ENCODE measurements at regions not wholly inside any gene's neighbourhood (a gene's known extent, or its start where the extent isn't known, plus 50 kb on each side); places are given as distances from the start of the nearest gene placed in this dataset.

GRCh38 chr12:83474369-83474768, 787.7 kb downstream of the TMTC2 start (continued):
- TF ChIP-seq REST (tag by site-specific recombination; IDR thresholded peaks at IDR 0.05) (no peak), KLF9 (tag by site-specific recombination; IDR thresholded peaks at IDR 0.05; ENCODE audit: low read depth) (no peak), ZNF223 (tag by site-specific recombination; IDR thresholded peaks at IDR 0.05) (no peak), FEZF1 (tag by site-specific recombination; IDR thresholded peaks at IDR 0.05) (no peak)

- no peak for TF ChIP-seq MYNN (tag by site-specific recombination; IDR thresholded peaks at IDR 0.05; ENCODE audit: borderline replicate concordance)
- TF ChIP-seq ZBTB8A (tag by site-specific recombination; IDR thresholded peaks at IDR 0.05): no peak
- TF ChIP-seq SCRT2 (tag by site-specific recombination; IDR thresholded peaks at IDR 0.05): no peak
- TF ChIP-seq ZNF239 (tag by site-specific recombination; IDR thresholded peaks at IDR 0.05): no peak
- no peak for TF ChIP-seq ZNF510 (tag by site-specific recombination; IDR thresholded peaks at IDR 0.05; ENCODE audit: insufficient replicate concordance)
- no peak for TF ChIP-seq SETDB1 (IDR thresholded peaks at IDR 0.05; ENCODE audit: insufficient read length, low read length)
- TF ChIP-seq ZFHX2 (tag by site-specific recombination; conservative IDR thresholded peaks at IDR 0.05): no peak
- no peak for TF ChIP-seq ZNF2 (tag by site-specific recombination; IDR thresholded peaks at IDR 0.05)
- TF ChIP-seq MEIS1 (CRISPR knock-in tag; IDR thresholded peaks at IDR 0.05; ENCODE audit: borderline replicate concordance): no peak
- TF ChIP-seq ZNF157 (tag by site-specific recombination; IDR thresholded peaks at IDR 0.05): no peak
- no peak for TF ChIP-seq SP3 (tag by site-specific recombination; IDR thresholded peaks at IDR 0.05)
- no peak overlapping the region for H3K4me3 ChIP-seq (ENCODE audit: low read depth, low read length)
- H3K36me3 ChIP-seq (ENCODE audit: control insufficient read depth in 2 of 2, insufficient read depth in 1 of 2, low read length in 2 of 2): no peaks in the 10 kb centered on the region
- H3K4me1 ChIP-seq (ENCODE audit: control insufficient read depth, insufficient read depth, low read length): no peaks in the 10 kb centered on the region
- H3K27ac ChIP-seq (ENCODE audit: extremely low read depth, low read depth, low read length): no peak overlapping the region
- H3K9me3 ChIP-seq (ENCODE audit: control insufficient read depth, insufficient read depth, low read depth, low read length): no peaks in the 10 kb centered on the region
- CTCF ChIA-PET: no interaction called here
- POLR2A ChIA-PET: no interaction called here
Observed at GRCh38 chr12:83473408-83474095, 786.8 kb downstream of the TMTC2 start.

GRCh38 chr12:83472772-83473171, 786.1 kb downstream of the TMTC2 start:
- CTCF ChIA-PET: no interaction called here
- no peaks in the 10 kb centered on the region for H3K36me3 ChIP-seq (ENCODE audit: control insufficient read depth in 2 of 2, insufficient read depth in 1 of 2, low read length in 2 of 2)
- H3K27ac ChIP-seq (ENCODE audit: extremely low read depth, low read depth, low read length): no peak overlapping the region
- no peaks in the 10 kb centered on the region for H3K4me1 ChIP-seq (ENCODE audit: control insufficient read depth, insufficient read depth, low read length)
- H3K9me3 ChIP-seq (ENCODE audit: control insufficient read depth, insufficient read depth, low read depth, low read length): no peaks in the 10 kb centered on the region
- H3K4me3 ChIP-seq (ENCODE audit: low read depth, low read length): no peak overlapping the region
- POLR2A ChIA-PET: no interaction called here
- no peak for TF ChIP-seq ZNF214 (tag by site-specific recombination; IDR thresholded peaks at IDR 0.05; ENCODE audit: borderline replicate concordance)
- TF ChIP-seq HIC1 (tag by site-specific recombination; IDR thresholded peaks at IDR 0.05): no peak
- TF ChIP-seq ZNF18 (tag by site-specific recombination; IDR thresholded peaks at IDR 0.05): no peak
- no peak for TF ChIP-seq ZBTB17 (tag by site-specific recombination; IDR thresholded peaks at IDR 0.05)
- TF ChIP-seq CTCF (tag by site-specific recombination; IDR thresholded peaks at IDR 0.05): no peak
- TF ChIP-seq ZNF280C (tag by site-specific recombination; IDR thresholded peaks at IDR 0.05): no peak
- no peak for TF ChIP-seq ZNF544 (tag by site-specific recombination; IDR thresholded peaks at IDR 0.05)
